ENCODE measurements at regions not wholly inside any gene's neighbourhood (a gene's known extent, or its start where the extent isn't known, plus 50 kb on each side); places are given as distances from the start of the nearest gene placed in this dataset.

DNA sequence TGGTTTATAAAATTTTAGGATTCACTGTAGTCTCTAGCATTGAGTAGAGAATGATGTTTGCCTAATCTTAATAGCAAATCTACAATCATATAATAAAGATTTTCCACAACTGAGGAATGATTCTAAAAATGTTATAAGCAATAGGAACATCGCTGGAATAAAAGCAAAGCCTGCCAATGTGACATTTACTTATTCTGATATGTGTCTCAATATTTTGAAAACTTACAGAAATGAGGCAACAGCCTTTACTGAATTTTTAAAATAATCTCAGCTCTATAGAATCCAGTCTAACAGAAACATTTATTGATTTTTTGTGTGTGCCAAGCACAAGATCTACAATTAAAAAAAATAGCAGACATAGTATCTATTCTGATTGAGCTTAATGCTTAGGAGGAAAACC is 303.7 kb upstream of the CCDC179 start:
- no peak overlapping the region for H4K8ac ChIP-seq (ENCODE audit: low read depth, low read length)
- no peak overlapping the region for H4K91ac ChIP-seq (ENCODE audit: low read depth, low read length, poor library complexity)
- no peak overlapping the region for H3K9ac ChIP-seq (ENCODE audit: low read depth, low read length, poor library complexity)
- no peak overlapping the region for H3K18ac ChIP-seq (ENCODE audit: low read length)
- H3K9me3 ChIP-seq (replicated peaks in 1 of 2; ENCODE audit: control insufficient read depth in 2 of 2, insufficient read depth in 1 of 2, low read depth in 1 of 2, low read length in 2 of 2) = no peaks in the 10 kb centered on the region
- H2BK120ac ChIP-seq (ENCODE audit: low read depth, low read length) = no peak overlapping the region
- H3K27ac ChIP-seq (replicated peaks; ENCODE audit: low read length) = no peak overlapping the region
- H3K4me3 ChIP-seq (ENCODE audit: low read length in 2 of 2) = no peak overlapping the region
- no peak overlapping the region for H3K14ac ChIP-seq (ENCODE audit: low read length)
- H2AFZ ChIP-seq (ENCODE audit: low read length) = no peak overlapping the region
- H2BK15ac ChIP-seq (ENCODE audit: low read length) = no peak overlapping the region
- H3K4me1 ChIP-seq (ENCODE audit: control insufficient read depth in 2 of 2, insufficient read depth in 1 of 2, low read depth in 1 of 2, low read length in 2 of 2) = no peaks in the 10 kb centered on the region
- H3K36me3 ChIP-seq (replicated peaks in 1 of 2; ENCODE audit: control insufficient read depth in 2 of 2, insufficient read depth in 2 of 2, low read length in 2 of 2) = no peaks in the 10 kb centered on the region
- no peak for DNase-seq (ENCODE audit: low spot score)
- no peak overlapping the region for H2BK5ac ChIP-seq (ENCODE audit: low read length)
- H3K27me3 ChIP-seq (ENCODE audit: control insufficient read depth in 3 of 3, insufficient read depth in 3 of 3, low read depth in 1 of 3, low read length in 3 of 3) = no peaks in the 10 kb centered on the region
- no peak overlapping the region for H2BK12ac ChIP-seq (ENCODE audit: low read length)
- WGBS, 2 donors (ENCODE audit: extremely low coverage in 2 of 2, insufficient read length in 2 of 2, insufficient replicate concordance in 1 of 2) = no CpG with 5 or more reads among the region's 1 CpG
- no peak overlapping the region for H3K4ac ChIP-seq (ENCODE audit: low read length)
- no peaks in the 10 kb centered on the region for H3K79me1 ChIP-seq (ENCODE audit: low read depth, low read length)
- H2AK5ac ChIP-seq (ENCODE audit: low read depth, low read length) = no peak overlapping the region
- H3K4me2 ChIP-seq (ENCODE audit: insufficient read depth, low read length, poor library complexity, severe bottlenecking) = no peak overlapping the region
- H3K23ac ChIP-seq (ENCODE audit: low read depth, low read length, poor library complexity) = no peak overlapping the region

DNA sequence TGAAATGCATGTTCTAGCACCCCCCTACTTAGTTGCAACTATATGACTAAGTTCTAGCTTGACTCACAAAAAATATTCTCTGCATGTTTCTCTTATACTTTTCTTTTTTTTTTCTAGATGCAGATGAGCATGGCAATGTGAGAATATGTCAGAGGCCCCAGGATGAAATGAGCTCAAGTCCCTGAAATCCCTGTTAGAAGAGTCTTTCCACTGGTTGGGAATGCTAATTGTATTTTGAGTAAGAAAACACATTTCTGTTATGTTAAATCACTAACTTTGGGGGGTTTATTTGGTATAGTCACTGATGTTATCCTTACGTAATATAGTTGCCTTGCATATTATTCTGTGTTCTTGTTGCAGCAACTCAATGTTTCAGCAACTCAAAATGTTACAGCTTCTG is 306.1 kb upstream of the CCDC179 start:
- Histone ChIP-seq H2AK5ac (ENCODE audit: low read depth, low read length) (no peak overlapping the region), H2BK5ac (ENCODE audit: low read length) (no peak overlapping the region), H3K4me3 (ENCODE audit: low read length in 2 of 2) (no peak overlapping the region), H2BK12ac (ENCODE audit: low read length) (no peak overlapping the region), H2BK120ac (ENCODE audit: low read depth, low read length) (no peak overlapping the region), H2AFZ (ENCODE audit: low read length) (no peak overlapping the region), H3K14ac (ENCODE audit: low read length) (no peak overlapping the region), H3K4me2 (ENCODE audit: insufficient read depth, low read length, poor library complexity, severe bottlenecking) (no peak overlapping the region), H4K91ac (ENCODE audit: low read depth, low read length, poor library complexity) (no peak overlapping the region), H3K79me1 (ENCODE audit: low read depth, low read length) (no peaks in the 10 kb centered on the region), H4K8ac (ENCODE audit: low read depth, low read length) (no peak overlapping the region), H3K36me3 (replicated peaks in 1 of 2; ENCODE audit: control insufficient read depth in 2 of 2, insufficient read depth in 2 of 2, low read length in 2 of 2) (no peaks in the 10 kb centered on the region), H3K9me3 (replicated peaks in 1 of 2; ENCODE audit: control insufficient read depth in 2 of 2, insufficient read depth in 1 of 2, low read depth in 1 of 2, low read length in 2 of 2) (no peaks in the 10 kb centered on the region), H3K23ac (ENCODE audit: low read depth, low read length, poor library complexity) (no peak overlapping the region), H3K4me1 (ENCODE audit: control insufficient read depth in 2 of 2, insufficient read depth in 1 of 2, low read depth in 1 of 2, low read length in 2 of 2) (no peaks in the 10 kb centered on the region), H3K27ac (replicated peaks; ENCODE audit: low read length) (no peak overlapping the region), H3K18ac (ENCODE audit: low read length) (no peak overlapping the region), H3K9ac (ENCODE audit: low read depth, low read length, poor library complexity) (no peak overlapping the region), H3K27me3 (ENCODE audit: control insufficient read depth in 3 of 3, insufficient read depth in 3 of 3, low read depth in 1 of 3, low read length in 3 of 3) (no peaks in the 10 kb centered on the region), H3K4ac (ENCODE audit: low read length) (no peak overlapping the region), H2BK15ac (ENCODE audit: low read length) (no peak overlapping the region)
- no CpG with 5 or more reads among the region's 1 CpG for WGBS, 2 donors (ENCODE audit: extremely low coverage in 2 of 2, insufficient read length in 2 of 2, insufficient replicate concordance in 1 of 2)
- DNase-seq (ENCODE audit: low spot score) = no peak

DNA sequence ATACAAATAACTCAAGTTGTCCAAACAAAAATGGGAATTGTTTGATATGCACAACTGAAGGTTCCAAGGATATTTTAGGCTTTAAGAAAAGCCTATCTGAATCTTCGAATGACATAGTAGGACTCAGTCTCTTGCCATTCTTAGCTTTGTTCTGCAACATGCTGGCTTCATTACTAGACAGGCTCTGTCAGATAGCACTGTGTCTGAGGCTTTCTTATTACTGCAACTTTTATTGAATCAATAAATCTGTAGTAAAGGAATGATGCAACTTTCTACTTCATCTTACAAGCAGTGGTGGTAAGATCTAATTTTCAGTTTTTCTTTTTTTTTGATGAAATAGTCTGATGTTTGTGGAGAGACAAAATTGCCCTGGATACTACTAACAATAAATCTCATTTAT is 319.3 kb upstream of the CCDC179 start:
- Histone ChIP-seq H3K14ac (ENCODE audit: low read length) (no peak overlapping the region), H3K27ac (replicated peaks; ENCODE audit: low read length) (no peak overlapping the region), H3K18ac (ENCODE audit: low read length) (no peak overlapping the region), H2AFZ (ENCODE audit: low read length) (no peak overlapping the region), H4K91ac (ENCODE audit: low read depth, low read length, poor library complexity) (no peak overlapping the region), H3K23ac (ENCODE audit: low read depth, low read length, poor library complexity) (no peak overlapping the region), H3K27me3 (ENCODE audit: control insufficient read depth in 3 of 3, insufficient read depth in 3 of 3, low read depth in 1 of 3, low read length in 3 of 3) (no peaks in the 10 kb centered on the region), H3K4ac (ENCODE audit: low read length) (no peak overlapping the region), H3K36me3 (replicated peaks in 1 of 2; ENCODE audit: control insufficient read depth in 2 of 2, insufficient read depth in 2 of 2, low read length in 2 of 2) (no peaks in the 10 kb centered on the region), H2BK15ac (ENCODE audit: low read length) (no peak overlapping the region), H3K9ac (ENCODE audit: low read depth, low read length, poor library complexity) (no peak overlapping the region), H3K4me1 (ENCODE audit: control insufficient read depth in 2 of 2, insufficient read depth in 1 of 2, low read depth in 1 of 2, low read length in 2 of 2) (no peaks in the 10 kb centered on the region), H2BK12ac (ENCODE audit: low read length) (no peak overlapping the region), H3K9me3 (replicated peaks in 1 of 2; ENCODE audit: control insufficient read depth in 2 of 2, insufficient read depth in 1 of 2, low read depth in 1 of 2, low read length in 2 of 2) (no peaks in the 10 kb centered on the region), H3K4me2 (ENCODE audit: insufficient read depth, low read length, poor library complexity, severe bottlenecking) (no peak overlapping the region), H4K8ac (ENCODE audit: low read depth, low read length) (no peak overlapping the region), H2AK5ac (ENCODE audit: low read depth, low read length) (no peak overlapping the region), H2BK5ac (ENCODE audit: low read length) (no peak overlapping the region), H3K4me3 (ENCODE audit: low read length in 2 of 2) (no peak overlapping the region), H3K79me1 (ENCODE audit: low read depth, low read length) (no peaks in the 10 kb centered on the region), H2BK120ac (ENCODE audit: low read depth, low read length) (no peak overlapping the region)
- WGBS, 2 donors (ENCODE audit: extremely low coverage in 2 of 2, insufficient read length in 2 of 2, insufficient replicate concordance in 1 of 2) = no CpG with 5 or more reads among the region's 1 CpG
- DNase-seq (ENCODE audit: low spot score) = no peak

DNA sequence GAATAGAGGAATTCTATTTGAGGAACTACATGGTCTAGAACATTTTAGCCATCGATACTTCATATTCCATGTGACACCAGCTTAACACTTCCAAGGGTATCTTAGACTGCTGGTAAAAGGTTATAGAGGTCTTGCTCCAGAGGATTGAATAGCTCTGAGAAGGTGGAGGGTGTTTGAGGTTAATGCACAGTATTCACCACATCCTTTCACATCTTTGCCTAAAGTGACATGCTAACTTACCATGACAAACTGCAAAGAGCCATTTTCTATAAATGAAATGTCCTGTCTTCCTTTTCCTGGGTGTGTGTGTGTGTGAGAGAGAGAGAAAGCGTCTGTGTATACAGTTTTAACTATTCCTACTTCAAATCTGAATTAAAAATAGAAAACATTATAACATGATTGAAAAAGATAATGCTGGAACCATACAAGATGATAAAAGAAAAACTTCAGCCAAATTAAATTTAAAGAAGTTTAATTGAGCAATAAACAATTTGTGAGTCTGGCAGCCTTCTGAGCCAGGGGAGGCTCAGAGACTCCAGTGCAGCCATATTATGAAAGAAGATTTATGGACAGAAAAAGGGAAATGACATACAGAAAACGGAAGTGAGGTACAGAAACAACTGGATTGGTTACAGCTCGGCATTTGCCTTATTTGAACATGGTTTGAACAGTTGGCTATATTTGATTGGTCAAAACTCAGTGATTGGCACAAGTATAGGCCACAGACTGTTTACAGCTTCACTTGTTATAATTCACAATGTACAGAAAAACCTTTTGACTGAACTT is 320.9 kb upstream of the CCDC179 start:
- WGBS, 2 donors (ENCODE audit: extremely low coverage in 2 of 2, insufficient read length in 2 of 2, insufficient replicate concordance in 1 of 2) = no CpG with 5 or more reads among the region's 4 CpGs

More for the DNA sequence above, 320.9 kb upstream of the CCDC179 start:
- no peak overlapping the region for H3K4me2 ChIP-seq (ENCODE audit: insufficient read depth, low read length, poor library complexity, severe bottlenecking)
- H3K27me3 ChIP-seq (ENCODE audit: control insufficient read depth in 3 of 3, insufficient read depth in 3 of 3, low read depth in 1 of 3, low read length in 3 of 3) = no peaks in the 10 kb centered on the region
- H3K27ac ChIP-seq (replicated peaks; ENCODE audit: low read length) = no peak overlapping the region
- no peak for DNase-seq (ENCODE audit: low spot score)
- H2BK12ac ChIP-seq (ENCODE audit: low read length) = no peak overlapping the region
- no peak overlapping the region for H3K4me3 ChIP-seq (ENCODE audit: low read length in 2 of 2)
- no peaks in the 10 kb centered on the region for H3K9me3 ChIP-seq (replicated peaks in 1 of 2; ENCODE audit: control insufficient read depth in 2 of 2, insufficient read depth in 1 of 2, low read depth in 1 of 2, low read length in 2 of 2)
- H4K8ac ChIP-seq (ENCODE audit: low read depth, low read length) = no peak overlapping the region
- H2BK15ac ChIP-seq (ENCODE audit: low read length) = no peak overlapping the region
- H3K14ac ChIP-seq (ENCODE audit: low read length) = no peak overlapping the region
- H2BK120ac ChIP-seq (ENCODE audit: low read depth, low read length) = no peak overlapping the region
- H2AFZ ChIP-seq (ENCODE audit: low read length) = no peak overlapping the region
- no peak overlapping the region for H2BK5ac ChIP-seq (ENCODE audit: low read length)
- no peak overlapping the region for H3K18ac ChIP-seq (ENCODE audit: low read length)
- H3K4me1 ChIP-seq (ENCODE audit: control insufficient read depth in 2 of 2, insufficient read depth in 1 of 2, low read depth in 1 of 2, low read length in 2 of 2) = no peaks in the 10 kb centered on the region
- H3K79me1 ChIP-seq (ENCODE audit: low read depth, low read length) = no peaks in the 10 kb centered on the region
- no peak overlapping the region for H3K9ac ChIP-seq (ENCODE audit: low read depth, low read length, poor library complexity)
- H4K91ac ChIP-seq (ENCODE audit: low read depth, low read length, poor library complexity) = no peak overlapping the region
- no peak overlapping the region for H3K4ac ChIP-seq (ENCODE audit: low read length)
- H3K36me3 ChIP-seq (replicated peaks in 1 of 2; ENCODE audit: control insufficient read depth in 2 of 2, insufficient read depth in 2 of 2, low read length in 2 of 2) = no peaks in the 10 kb centered on the region
- H3K23ac ChIP-seq (ENCODE audit: low read depth, low read length, poor library complexity) = no peak overlapping the region
- H2AK5ac ChIP-seq (ENCODE audit: low read depth, low read length) = no peak overlapping the region
